ENCODE measurements at regions not wholly inside any gene's neighbourhood (a gene's known extent, or its start where the extent isn't known, plus 50 kb on each side); places are given as distances from the start of the nearest gene placed in this dataset.

GRCh38 chr9:108351571-108351970 lies 504.2 kb downstream of the ACTL7B start:
- H3K4me1 ChIP-seq (ENCODE audit: control insufficient read depth in 3 of 3, insufficient read depth in 3 of 3, low read length in 3 of 3), result peaks cover 0 to 3% (median 0%) of the 10 kb centered on the region in 3 donors
- H3K27ac ChIP-seq (ENCODE audit: low read depth, low read length), result no peak overlapping the region

GRCh38 chr9:108347463-108348188 lies 508.2 kb downstream of the ACTL7B start:
- H3K9me3 ChIP-seq (ENCODE audit: control insufficient read depth in 3 of 3, low read length in 3 of 3), result no peaks in the 10 kb centered on the region
- no peaks in the 10 kb centered on the region for H3K27me3 ChIP-seq (ENCODE audit: control insufficient read depth in 3 of 3, insufficient read depth in 3 of 3, low read length in 3 of 3)
- no peak overlapping the region for H3K9ac ChIP-seq (ENCODE audit: low read depth in 1 of 3, low read length in 3 of 3)
- no peaks in the 10 kb centered on the region for H3K36me3 ChIP-seq (ENCODE audit: control insufficient read depth in 3 of 3, insufficient read depth in 3 of 3, low read length in 3 of 3)
- H3K27ac ChIP-seq (ENCODE audit: low read depth, low read length), result no peak overlapping the region
- H3K4me1 ChIP-seq (ENCODE audit: control insufficient read depth in 3 of 3, insufficient read depth in 3 of 3, low read length in 3 of 3), result peaks cover 0 to 3% (median 0%) of the 10 kb centered on the region in 3 donors
- no peak overlapping the region for H3K4me3 ChIP-seq (ENCODE audit: low read length in 3 of 3)

More at GRCh38 chr9:108351571-108351970, 504.2 kb downstream of the ACTL7B start:
- Histone ChIP-seq H3K27me3 (ENCODE audit: control insufficient read depth in 3 of 3, insufficient read depth in 3 of 3, low read length in 3 of 3) (no peaks in the 10 kb centered on the region), H3K9ac (ENCODE audit: low read depth in 1 of 3, low read length in 3 of 3) (no peak overlapping the region), H3K4me3 (ENCODE audit: low read length in 3 of 3) (no peak overlapping the region), H3K36me3 (ENCODE audit: control insufficient read depth in 3 of 3, insufficient read depth in 3 of 3, low read length in 3 of 3) (no peaks in the 10 kb centered on the region), H3K9me3 (ENCODE audit: control insufficient read depth in 3 of 3, low read length in 3 of 3) (no peaks in the 10 kb centered on the region)

- H3K36me3 ChIP-seq (ENCODE audit: control insufficient read depth in 3 of 3, insufficient read depth in 3 of 3, low read length in 3 of 3), result no peaks in the 10 kb centered on the region
- no peak overlapping the region for H3K9ac ChIP-seq (ENCODE audit: low read depth in 1 of 3, low read length in 3 of 3)
- no peak overlapping the region for H3K27ac ChIP-seq (ENCODE audit: low read depth, low read length)
- H3K27me3 ChIP-seq (ENCODE audit: control insufficient read depth in 3 of 3, insufficient read depth in 3 of 3, low read length in 3 of 3), result no peaks in the 10 kb centered on the region
- no peak overlapping the region for H3K4me3 ChIP-seq (ENCODE audit: low read length in 3 of 3)
- peaks cover 0 to 3% (median 0%) of the 10 kb centered on the region in 3 donors for H3K4me1 ChIP-seq (ENCODE audit: control insufficient read depth in 3 of 3, insufficient read depth in 3 of 3, low read length in 3 of 3)
- no peaks in the 10 kb centered on the region for H3K9me3 ChIP-seq (ENCODE audit: control insufficient read depth in 3 of 3, low read length in 3 of 3)
These were observed 510.0 kb downstream of the ACTL7B start for GRCh38 chr9:108345826-108346225.

- no peaks in the 10 kb centered on the region for H3K9me3 ChIP-seq (ENCODE audit: control insufficient read depth in 3 of 3, low read length in 3 of 3)
- H3K27ac ChIP-seq (ENCODE audit: low read depth, low read length), result no peak overlapping the region
- no peaks in the 10 kb centered on the region for H3K36me3 ChIP-seq (ENCODE audit: control insufficient read depth in 3 of 3, insufficient read depth in 3 of 3, low read length in 3 of 3)
- no peak overlapping the region for H3K4me3 ChIP-seq (ENCODE audit: low read length in 3 of 3)
- H3K27me3 ChIP-seq (ENCODE audit: control insufficient read depth in 3 of 3, insufficient read depth in 3 of 3, low read length in 3 of 3), result no peaks in the 10 kb centered on the region
- no peak overlapping the region for H3K9ac ChIP-seq (ENCODE audit: low read depth in 1 of 3, low read length in 3 of 3)
- no peaks in the 10 kb centered on the region for H3K4me1 ChIP-seq (ENCODE audit: control insufficient read depth in 3 of 3, insufficient read depth in 3 of 3, low read length in 3 of 3)
These were observed 516.5 kb downstream of the ACTL7B start for GRCh38 chr9:108339251-108339650.

- Histone ChIP-seq H3K4me1 (ENCODE audit: control insufficient read depth in 3 of 3, insufficient read depth in 3 of 3, low read length in 3 of 3) (no peaks in the 10 kb centered on the region), H3K4me3 (ENCODE audit: low read length in 3 of 3) (no peak overlapping the region), H3K27me3 (ENCODE audit: control insufficient read depth in 3 of 3, insufficient read depth in 3 of 3, low read length in 3 of 3) (no peaks in the 10 kb centered on the region)
These were observed 519.2 kb downstream of the ACTL7B start for GRCh38 chr9:108336575-108336974.

GRCh38 chr9:108333530-108333983 lies 522.2 kb downstream of the ACTL7B start:
- Histone ChIP-seq H3K27me3 (ENCODE audit: control insufficient read depth in 3 of 3, insufficient read depth in 3 of 3, low read length in 3 of 3) (no peaks in the 10 kb centered on the region), H3K36me3 (ENCODE audit: control insufficient read depth in 3 of 3, insufficient read depth in 3 of 3, low read length in 3 of 3) (no peaks in the 10 kb centered on the region), H3K9me3 (ENCODE audit: control insufficient read depth in 3 of 3, low read length in 3 of 3) (no peaks in the 10 kb centered on the region), H3K4me1 (ENCODE audit: control insufficient read depth in 3 of 3, insufficient read depth in 3 of 3, low read length in 3 of 3) (no peaks in the 10 kb centered on the region), H3K9ac (ENCODE audit: low read depth in 1 of 3, low read length in 3 of 3) (no peak overlapping the region), H3K4me3 (ENCODE audit: low read length in 3 of 3) (no peak overlapping the region), H3K27ac (ENCODE audit: low read depth, low read length) (no peak overlapping the region)

More at GRCh38 chr9:108336575-108336974, 519.2 kb downstream of the ACTL7B start:
- Histone ChIP-seq H3K36me3 (ENCODE audit: control insufficient read depth in 3 of 3, insufficient read depth in 3 of 3, low read length in 3 of 3) (no peaks in the 10 kb centered on the region), H3K9ac (ENCODE audit: low read depth in 1 of 3, low read length in 3 of 3) (no peak overlapping the region), H3K27ac (ENCODE audit: low read depth, low read length) (no peak overlapping the region), H3K9me3 (ENCODE audit: control insufficient read depth in 3 of 3, low read length in 3 of 3) (no peaks in the 10 kb centered on the region)

GRCh38 chr9:108331596-108331995 lies 524.2 kb downstream of the ACTL7B start:
- no peaks in the 10 kb centered on the region for H3K9me3 ChIP-seq (ENCODE audit: control insufficient read depth in 3 of 3, low read length in 3 of 3)
- no peaks in the 10 kb centered on the region for H3K36me3 ChIP-seq (ENCODE audit: control insufficient read depth in 3 of 3, insufficient read depth in 3 of 3, low read length in 3 of 3)
- no peaks in the 10 kb centered on the region for H3K4me1 ChIP-seq (ENCODE audit: control insufficient read depth in 3 of 3, insufficient read depth in 3 of 3, low read length in 3 of 3)
- H3K27me3 ChIP-seq (ENCODE audit: control insufficient read depth in 3 of 3, insufficient read depth in 3 of 3, low read length in 3 of 3), result no peaks in the 10 kb centered on the region
- H3K4me3 ChIP-seq (ENCODE audit: low read length in 3 of 3), result no peak overlapping the region
- H3K9ac ChIP-seq (ENCODE audit: low read depth in 1 of 3, low read length in 3 of 3), result no peak overlapping the region
- H3K27ac ChIP-seq (ENCODE audit: low read depth, low read length), result no peak overlapping the region

GRCh38 chr9:108325406-108325805 lies 530.4 kb downstream of the ACTL7B start:
- H3K27ac ChIP-seq (ENCODE audit: low read depth, low read length), result no peak overlapping the region
- no peaks in the 10 kb centered on the region for H3K4me1 ChIP-seq (ENCODE audit: control insufficient read depth in 3 of 3, insufficient read depth in 3 of 3, low read length in 3 of 3)
- H3K36me3 ChIP-seq (ENCODE audit: control insufficient read depth in 3 of 3, insufficient read depth in 3 of 3, low read length in 3 of 3), result no peaks in the 10 kb centered on the region
- no peak overlapping the region for H3K4me3 ChIP-seq (ENCODE audit: low read length in 3 of 3)
- H3K9ac ChIP-seq (ENCODE audit: low read depth in 1 of 3, low read length in 3 of 3), result no peak overlapping the region
- no peaks in the 10 kb centered on the region for H3K27me3 ChIP-seq (ENCODE audit: control insufficient read depth in 3 of 3, insufficient read depth in 3 of 3, low read length in 3 of 3)
- H3K9me3 ChIP-seq (ENCODE audit: control insufficient read depth in 3 of 3, low read length in 3 of 3), result no peaks in the 10 kb centered on the region

- no peak overlapping the region for H3K9ac ChIP-seq (ENCODE audit: low read depth in 1 of 3, low read length in 3 of 3)
- H3K27ac ChIP-seq (ENCODE audit: low read depth, low read length), result no peak overlapping the region
- H3K4me1 ChIP-seq (ENCODE audit: control insufficient read depth in 3 of 3, insufficient read depth in 3 of 3, low read length in 3 of 3), result no peaks in the 10 kb centered on the region
- no peaks in the 10 kb centered on the region for H3K9me3 ChIP-seq (ENCODE audit: control insufficient read depth in 3 of 3, low read length in 3 of 3)
- H3K4me3 ChIP-seq (ENCODE audit: low read length in 3 of 3), result no peak overlapping the region
- no peaks in the 10 kb centered on the region for H3K27me3 ChIP-seq (ENCODE audit: control insufficient read depth in 3 of 3, insufficient read depth in 3 of 3, low read length in 3 of 3)
- no peaks in the 10 kb centered on the region for H3K36me3 ChIP-seq (ENCODE audit: control insufficient read depth in 3 of 3, insufficient read depth in 3 of 3, low read length in 3 of 3)
These were observed 532.2 kb downstream of the ACTL7B start for GRCh38 chr9:108323615-108324014.

- no peak overlapping the region for H3K4me3 ChIP-seq (ENCODE audit: low read length in 3 of 3)
- H3K9ac ChIP-seq (ENCODE audit: low read depth in 1 of 3, low read length in 3 of 3), result no peak overlapping the region
- no peaks in the 10 kb centered on the region for H3K9me3 ChIP-seq (ENCODE audit: control insufficient read depth in 3 of 3, low read length in 3 of 3)
- H3K27ac ChIP-seq (ENCODE audit: low read depth, low read length), result no peak overlapping the region
- H3K27me3 ChIP-seq (ENCODE audit: control insufficient read depth in 3 of 3, insufficient read depth in 3 of 3, low read length in 3 of 3), result no peaks in the 10 kb centered on the region
- no peaks in the 10 kb centered on the region for H3K36me3 ChIP-seq (ENCODE audit: control insufficient read depth in 3 of 3, insufficient read depth in 3 of 3, low read length in 3 of 3)
- H3K4me1 ChIP-seq (ENCODE audit: control insufficient read depth in 3 of 3, insufficient read depth in 3 of 3, low read length in 3 of 3), result no peaks in the 10 kb centered on the region
These were observed 533.3 kb downstream of the ACTL7B start for GRCh38 chr9:108322326-108323098.
